HepG2 (cell line): ENCODE measurements at regions not wholly inside any gene's neighbourhood (a gene's known extent, or its start where the extent isn't known, plus 50 kb on each side); places are given as distances from the start of the nearest gene placed in this dataset.

ENCODE experiments used
- ATAC-seq: fragments of 200-7000 bp; cut with Tn5 transposase; 3 replicates; pipeline ENCODE4 v1.9.1; 2020; ENCODE audit warnings: mild to moderate bottlenecking, moderate library complexity
- BruUV-seq: library from RNA; stranded (reverse); fragments of 400-500 nt; replicated peaks from 2 replicates; lab custom pipeline; 2021; lab: Mats Ljungman, UMichigan
- CTCF ChIA-PET: fragments of 300-600 bp; formaldehyde crosslinking; extraction: SDS; loops from one replicate; lab custom pipeline; 2021; ENCODE audit warnings: low total read pairs, inconsistent platforms, low intra/inter-chr PET ratio; lab: Yijun Ruan, JAX
- POLR2A ChIA-PET: fragments of 350-600 bp; sonication (Branson Sonifier 250); formaldehyde crosslinking; loops from one replicate; lab custom pipeline; 2020; ENCODE audit warnings: antibody characterized with exemption, inconsistent platforms; lab: Yijun Ruan, JAX
- DNase-seq: peaks from one replicate; pipeline ENCODE4 v3.0.0-alpha.2; 2015; ENCODE audit warnings: low spot score
- FAIRE-seq: peaks from 3 replicates; lab custom pipeline; 2011; peaks lifted over from hg19 to GRCh38; lab: Jason Lieb, UNC
- H2AFZ ChIP-seq: one replicate; pipeline ENCODE4 v1.6.1; 2011; ENCODE audit warnings: low read length, inconsistent platforms
- H3K27ac ChIP-seq: fragments of 300-600 bp; 3 replicates; pipeline ENCODE4 v1.8.0; 2011; ENCODE audit warnings: mixed run types, mild to moderate bottlenecking, mixed read lengths, low read length, inconsistent platforms; ENCODE audit not compliant: insufficient read depth; ENCODE audit errors: extremely low read length
- H3K27me3 ChIP-seq, 2 experiments: fragments of 200-600 bp in 1 of 2; 2 replicates in 1 of 2; 3 replicates in 1 of 2; pipeline versions ENCODE4 v1.6.0 to v1.8.0; 2011; ENCODE audit warnings: low read length in 2 of 2, mild to moderate bottlenecking in 2 of 2, moderate library complexity in 2 of 2, inconsistent platforms in 1 of 2; ENCODE audit not compliant: insufficient read depth in 2 of 2, control insufficient read depth in 1 of 2
- H3K36me3 ChIP-seq, 2 experiments: fragments of 200-600 bp in 1 of 2; replicated peaks in 1 of 2; 2 replicates in 1 of 2; 3 replicates in 1 of 2; pipeline versions ENCODE4 v1.5.1 to v1.8.0; 2011; ENCODE audit warnings: low read length in 2 of 2, inconsistent platforms in 1 of 2; ENCODE audit not compliant: insufficient read depth in 2 of 2, control insufficient read depth in 1 of 2
- H3K4me1 ChIP-seq: 2 replicates; pipeline ENCODE4 v1.5.1; 2012; ENCODE audit warnings: low read length, inconsistent platforms; ENCODE audit not compliant: insufficient read depth
- H3K4me2 ChIP-seq: 2 replicates; pipeline ENCODE4 v1.6.0; 2011; ENCODE audit warnings: low read depth, low read length, inconsistent platforms
- H3K4me3 ChIP-seq, 3 experiments: fragments of 200-600 bp in 1 of 3; sonication (generic), shearing (Covaris generic) in 1 of 3; replicated peaks in 1 of 3; 2 replicates each; pipeline ENCODE4 v1.5.1; 2011 to 2016; ENCODE audit warnings: low read length in 3 of 3, inconsistent platforms in 2 of 3, low read depth in 2 of 3, mild to moderate bottlenecking in 2 of 3, control low read depth in 1 of 3, mixed read lengths in 1 of 3; ENCODE audit not compliant: insufficient read depth in 1 of 3
- H3K79me2 ChIP-seq: one replicate; pipeline ENCODE4 v1.6.1; 2011; ENCODE audit warnings: low read length, inconsistent platforms; ENCODE audit not compliant: insufficient read depth
- H3K9ac ChIP-seq: 2 replicates; pipeline ENCODE4 v1.6.0; 2011; ENCODE audit warnings: mild to moderate bottlenecking, low read depth, low read length, inconsistent platforms; ENCODE audit not compliant: insufficient read depth
- H3K9me3 ChIP-seq: 2 replicates; pipeline ENCODE4 v1.5.1; 2012; ENCODE audit warnings: mild to moderate bottlenecking, low read length
- H4K20me1 ChIP-seq: 2 replicates; pipeline ENCODE4 v1.6.0; 2011; ENCODE audit warnings: inconsistent platforms, mild to moderate bottlenecking, low read length, moderate library complexity; ENCODE audit not compliant: insufficient read depth
- CCDC6 ChIP-seq: sonication (generic); formaldehyde crosslinking; IDR thresholded peaks from 2 replicates; pipeline ENCODE4 v1.8.1; 2022; ENCODE audit warnings: mild to moderate bottlenecking, missing genetic modification reagents, moderate library complexity
- EP300 ChIP-seq, 3 experiments: sonication (generic) in 1 of 3; formaldehyde crosslinking in 1 of 3; IDR thresholded peaks; 2 replicates each; pipeline versions ENCODE4 v1.5.1 to v1.6.1; 2011 to 2020; ENCODE audit warnings: low read depth in 2 of 3, low read length in 2 of 3, borderline replicate concordance in 1 of 3, improper control_type of control experiment in 1 of 3, mild to moderate bottlenecking in 1 of 3, missing genetic modification reagents in 1 of 3, moderate library complexity in 1 of 3
- ESRRA ChIP-seq: sonication (generic); formaldehyde crosslinking; IDR thresholded peaks from 2 replicates; pipeline ENCODE4 v1.5.1; 2020; ENCODE audit warnings: mild to moderate bottlenecking, low read depth, missing genetic modification reagents
- FOSL2 ChIP-seq: sonication (generic); formaldehyde crosslinking; IDR thresholded peaks from 2 replicates; pipeline ENCODE4 v1.4.0; 2020; ENCODE audit warnings: missing genetic modification reagents
- GPN1 ChIP-seq: sonication (generic); formaldehyde crosslinking; IDR thresholded peaks from 2 replicates; pipeline ENCODE4 v1.5.1; 2020; ENCODE audit warnings: missing genetic modification reagents, borderline replicate concordance
- MATR3 ChIP-seq: sonication (generic); formaldehyde crosslinking; IDR thresholded peaks from 2 replicates; pipeline ENCODE4 v1.4.0; 2020; ENCODE audit warnings: missing genetic modification reagents
- NCOA5 ChIP-seq: sonication (generic); formaldehyde crosslinking; IDR thresholded peaks from 2 replicates; pipeline ENCODE4 v1.4.0; 2020; ENCODE audit warnings: missing genetic modification reagents
- NRL ChIP-seq: sonication (generic); formaldehyde crosslinking; IDR thresholded peaks from 2 replicates; pipeline ENCODE4 v1.5.0; 2020; ENCODE audit warnings: missing genetic modification reagents, mild to moderate bottlenecking, moderate library complexity, borderline replicate concordance
- PLRG1 ChIP-seq: fragments of 450-650 bp; conservative IDR thresholded peaks from 2 replicates; pipeline ENCODE4 v1.6.1; 2016
- STAG1 ChIP-seq: sonication (generic); formaldehyde crosslinking; IDR thresholded peaks from 2 replicates; pipeline ENCODE4 v1.4.0; 2020; ENCODE audit warnings: missing genetic modification reagents
- ZFYVE20 ChIP-seq: sonication (generic); formaldehyde crosslinking; IDR thresholded peaks from 2 replicates; pipeline ENCODE4 v1.8.0; 2023; ENCODE audit warnings: low read depth, mild to moderate bottlenecking, moderate library complexity, missing genetic modification reagents, borderline replicate concordance
- ZNF17 ChIP-seq: sonication (generic); formaldehyde crosslinking; IDR thresholded peaks from 2 replicates; pipeline ENCODE4 v1.5.0; 2020; ENCODE audit warnings: mild to moderate bottlenecking, missing genetic modification reagents
- ZNF670 ChIP-seq: sonication (generic); formaldehyde crosslinking; IDR thresholded peaks from 2 replicates; pipeline ENCODE4 v1.8.0; 2022; ENCODE audit warnings: mild to moderate bottlenecking, missing genetic modification reagents, borderline replicate concordance
- ZZZ3 ChIP-seq: sonication (generic); formaldehyde crosslinking; IDR thresholded peaks from 2 replicates; pipeline ENCODE4 v1.4.0; 2020; ENCODE audit warnings: missing genetic modification reagents, mild to moderate bottlenecking, borderline replicate concordance
- WGBS: methylation state at CpG from one replicate; pipeline ENCODE4 v1.1.6; 2017; ENCODE audit warnings: low lambda C conversion rate; 5-methylcytosine and 5-hydroxymethylcytosine counted together
- in situ Hi-C: cut with HindIII; loops from 2 replicates; pipeline ENCODE4 v1.10.0; 2017; ENCODE audit warnings: low pct_unique_long_range_greater_than_20kb; ENCODE audit not compliant: extremely low pct_ligation_motif_present
- intact Hi-C: fragments of 100-400 bp; cut with micrococcal nuclease; formaldehyde crosslinking; loops from one replicate; pipeline ENCODE4 v1.10.0; 2022; ENCODE audit not compliant: unreplicated experiment
- TF ChIP-seq, protein P1 (sequence below): IDR thresholded peaks from 2 replicates; pipeline ENCODE4 v1.6.1; 2012; ENCODE audit warnings: low read depth, low read length, improper control_type of control experiment
- TF ChIP-seq, protein P2 (sequence below): sonication (generic); formaldehyde crosslinking; IDR thresholded peaks from 2 replicates; pipeline ENCODE4 v1.4.0; 2020; ENCODE audit warnings: missing genetic modification reagents
- TF ChIP-seq, protein P3 (sequence below): sonication (generic); formaldehyde crosslinking; IDR thresholded peaks from 2 replicates; pipeline ENCODE4 v1.5.0; 2020; ENCODE audit warnings: mild to moderate bottlenecking, missing genetic modification reagents

DNA sequence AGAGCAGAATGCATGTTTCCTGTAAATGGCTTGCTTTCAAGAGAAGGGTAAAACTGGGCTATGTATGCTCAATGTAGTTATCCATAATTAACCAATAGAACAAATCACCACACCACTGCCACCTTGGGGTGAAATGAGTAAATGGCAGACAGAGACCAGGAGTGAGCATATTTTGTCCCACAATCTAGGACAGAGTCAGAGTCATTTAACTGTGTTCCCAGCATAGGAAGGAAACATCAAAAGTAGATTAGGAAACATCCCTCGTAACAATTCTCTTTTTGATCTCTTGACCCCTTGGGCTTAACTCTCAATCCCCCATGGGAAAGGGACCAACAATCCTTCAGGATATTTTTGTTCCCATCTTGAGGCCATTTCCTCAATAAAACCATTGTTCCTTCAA lies 224.8 kb downstream of the NHLRC3 start (continued):
- TF ChIP-seq PLRG1, result no peak
- TF ChIP-seq, protein P1, sequence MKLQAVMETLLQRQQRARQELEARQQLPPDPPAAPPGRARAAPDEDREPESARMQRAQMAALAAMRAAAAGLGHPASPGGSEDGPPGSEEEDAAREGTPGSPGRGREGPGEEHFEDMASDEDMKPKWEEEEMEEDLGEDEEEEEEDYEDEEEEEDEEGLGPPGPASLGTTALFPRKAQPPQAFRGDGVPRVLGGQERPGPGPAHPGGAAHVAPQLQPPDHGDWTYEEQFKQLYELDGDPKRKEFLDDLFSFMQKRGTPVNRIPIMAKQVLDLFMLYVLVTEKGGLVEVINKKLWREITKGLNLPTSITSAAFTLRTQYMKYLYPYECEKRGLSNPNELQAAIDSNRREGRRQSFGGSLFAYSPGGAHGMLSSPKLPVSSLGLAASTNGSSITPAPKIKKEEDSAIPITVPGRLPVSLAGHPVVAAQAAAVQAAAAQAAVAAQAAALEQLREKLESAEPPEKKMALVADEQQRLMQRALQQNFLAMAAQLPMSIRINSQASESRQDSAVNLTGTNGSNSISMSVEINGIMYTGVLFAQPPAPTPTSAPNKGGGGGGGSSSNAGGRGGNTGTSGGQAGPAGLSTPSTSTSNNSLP, result no peak
- no peak for TF ChIP-seq FOSL2 (CRISPR knock-in tag)
- TF ChIP-seq ZFYVE20 (CRISPR knock-in tag), result no peak
- peak; percentile 50 for TF ChIP-seq STAG1 (CRISPR knock-in tag)
- TF ChIP-seq, all 625 proteins: peak for 4

DNA sequence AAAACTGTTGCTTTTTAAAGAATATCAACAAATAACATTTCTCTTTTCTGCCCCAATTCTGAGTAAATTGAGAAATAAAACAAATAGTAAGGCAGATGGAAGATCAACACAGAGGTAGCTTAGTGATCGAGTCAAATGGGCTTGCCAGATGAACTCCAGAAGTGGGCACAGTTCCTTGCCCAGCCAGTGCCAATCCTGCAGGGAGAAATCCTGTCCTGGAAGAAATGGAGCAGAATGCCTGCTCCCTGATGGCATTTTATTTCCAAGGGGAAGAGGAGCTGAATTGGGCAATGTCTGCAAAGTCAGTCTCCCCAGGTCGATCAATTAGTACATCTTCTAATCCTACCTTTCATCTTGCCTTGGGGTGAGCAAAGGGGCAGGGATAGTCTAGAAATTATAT lies 225.3 kb downstream of the NHLRC3 start:
- in situ Hi-C loops (loop anchor here (25.0 kb wide), 1 partner anchor 349 kb away; the partner anchor contains the start of gene LHFPL6), intact Hi-C loops (loop anchor here (1.0 to 5.0 kb wide), 3 partner anchors 116 to 1559 kb away; no protein-coding TSS in a partner anchor)
- DNase-seq, result no peak
- H4K20me1 ChIP-seq, result no peaks in the 10 kb centered on the region
- ChIA-PET POLR2A (no interaction called here), CTCF (no interaction called here)
- H2AFZ ChIP-seq, result no peak overlapping the region
- no peaks in the 10 kb centered on the region for H3K27me3 ChIP-seq
- H3K4me2 ChIP-seq, result no peak overlapping the region
- H3K9me3 ChIP-seq, result no peaks in the 10 kb centered on the region
- H3K36me3 ChIP-seq, result no peaks in the 10 kb centered on the region
- no peak overlapping the region for H3K4me3 ChIP-seq
- ATAC-seq, result no peak
- no peak for FAIRE-seq
- 0% methylated on average over 2 of the region's 2 CpGs for WGBS
- H3K4me1 ChIP-seq, result no peaks in the 10 kb centered on the region
- no peaks in the 10 kb centered on the region for H3K79me2 ChIP-seq
- H3K9ac ChIP-seq, result no peak overlapping the region
- no peak overlapping the region for H3K27ac ChIP-seq
- BruUV-seq, result no TSS peak
- TF ChIP-seq GPN1 (no peak), MATR3 (no peak), CCDC6 (no peak), ZNF17 (CRISPR knock-in tag) (no peak), ZNF670 (no peak), NCOA5 (CRISPR knock-in tag) (no peak), ESRRA (CRISPR knock-in tag) (no peak), EP300 (IDR thresholded peaks at IDR 0.05; ENCODE audit: low read depth in 2 of 2, low read length in 2 of 2) (no peak), EP300 (CRISPR knock-in tag; IDR thresholded peaks at IDR 0.05; ENCODE audit: borderline replicate concordance) (no peak), NRL (CRISPR knock-in tag) (no peak), ZZZ3 (CRISPR knock-in tag) (no peak)
- TF ChIP-seq, protein P2, sequence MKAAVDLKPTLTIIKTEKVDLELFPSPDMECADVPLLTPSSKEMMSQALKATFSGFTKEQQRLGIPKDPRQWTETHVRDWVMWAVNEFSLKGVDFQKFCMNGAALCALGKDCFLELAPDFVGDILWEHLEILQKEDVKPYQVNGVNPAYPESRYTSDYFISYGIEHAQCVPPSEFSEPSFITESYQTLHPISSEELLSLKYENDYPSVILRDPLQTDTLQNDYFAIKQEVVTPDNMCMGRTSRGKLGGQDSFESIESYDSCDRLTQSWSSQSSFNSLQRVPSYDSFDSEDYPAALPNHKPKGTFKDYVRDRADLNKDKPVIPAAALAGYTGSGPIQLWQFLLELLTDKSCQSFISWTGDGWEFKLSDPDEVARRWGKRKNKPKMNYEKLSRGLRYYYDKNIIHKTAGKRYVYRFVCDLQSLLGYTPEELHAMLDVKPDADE, result no peak
- TF ChIP-seq, protein P3, sequence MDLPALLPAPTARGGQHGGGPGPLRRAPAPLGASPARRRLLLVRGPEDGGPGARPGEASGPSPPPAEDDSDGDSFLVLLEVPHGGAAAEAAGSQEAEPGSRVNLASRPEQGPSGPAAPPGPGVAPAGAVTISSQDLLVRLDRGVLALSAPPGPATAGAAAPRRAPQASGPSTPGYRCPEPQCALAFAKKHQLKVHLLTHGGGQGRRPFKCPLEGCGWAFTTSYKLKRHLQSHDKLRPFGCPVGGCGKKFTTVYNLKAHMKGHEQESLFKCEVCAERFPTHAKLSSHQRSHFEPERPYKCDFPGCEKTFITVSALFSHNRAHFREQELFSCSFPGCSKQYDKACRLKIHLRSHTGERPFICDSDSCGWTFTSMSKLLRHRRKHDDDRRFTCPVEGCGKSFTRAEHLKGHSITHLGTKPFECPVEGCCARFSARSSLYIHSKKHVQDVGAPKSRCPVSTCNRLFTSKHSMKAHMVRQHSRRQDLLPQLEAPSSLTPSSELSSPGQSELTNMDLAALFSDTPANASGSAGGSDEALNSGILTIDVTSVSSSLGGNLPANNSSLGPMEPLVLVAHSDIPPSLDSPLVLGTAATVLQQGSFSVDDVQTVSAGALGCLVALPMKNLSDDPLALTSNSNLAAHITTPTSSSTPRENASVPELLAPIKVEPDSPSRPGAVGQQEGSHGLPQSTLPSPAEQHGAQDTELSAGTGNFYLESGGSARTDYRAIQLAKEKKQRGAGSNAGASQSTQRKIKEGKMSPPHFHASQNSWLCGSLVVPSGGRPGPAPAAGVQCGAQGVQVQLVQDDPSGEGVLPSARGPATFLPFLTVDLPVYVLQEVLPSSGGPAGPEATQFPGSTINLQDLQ (CRISPR knock-in tag), result no peak
